DOHH2 (cell line): ENCODE measurements at regions not wholly inside any gene's neighbourhood (a gene's known extent, or its start where the extent isn't known, plus 50 kb on each side); places are given as distances from the start of the nearest gene placed in this dataset.

Experiments used
- H3F3A ChIP-seq: fragments of 200-600 bp; sonication (generic), shearing (Covaris generic); 2 replicates; pipeline ENCODE4 v1.6.0; 2016; ENCODE audit warnings: antibody characterized with exemption, mild to moderate bottlenecking; ENCODE audit not compliant: control insufficient read depth, insufficient read depth
- H3K27ac ChIP-seq: fragments of 200-600 bp; sonication (generic); 2 replicates; pipeline ENCODE4 v1.5.1; 2014; ENCODE audit warnings: low read depth, mild to moderate bottlenecking, low read length, moderate library complexity
- H3K27me3 ChIP-seq: fragments of 200-600 bp; sonication (generic); 2 replicates; pipeline ENCODE4 v1.6.1; 2014; ENCODE audit warnings: mild to moderate bottlenecking, low read length, mixed read lengths; ENCODE audit not compliant: control insufficient read depth
- H3K36me3 ChIP-seq: fragments of 200-600 bp; sonication (generic); 2 replicates; pipeline ENCODE4 v1.6.1; 2014; ENCODE audit warnings: mild to moderate bottlenecking, low read length, moderate library complexity, mixed read lengths; ENCODE audit not compliant: control insufficient read depth
- H3K4me1 ChIP-seq: fragments of 200-600 bp; sonication (generic); 2 replicates; pipeline ENCODE4 v1.6.1; 2014; ENCODE audit warnings: mild to moderate bottlenecking, low read length, mixed read lengths; ENCODE audit not compliant: control insufficient read depth
- H3K4me2 ChIP-seq: fragments of 200-600 bp; sonication (generic); 2 replicates; pipeline ENCODE4 v1.6.0; 2014; ENCODE audit warnings: mild to moderate bottlenecking, low read length, moderate library complexity
- H3K4me3 ChIP-seq: fragments of 200-600 bp; sonication (generic); 2 replicates; pipeline ENCODE4 v1.5.1; 2014; ENCODE audit warnings: mild to moderate bottlenecking, low read length, mixed read lengths
- H3K79me2 ChIP-seq: fragments of 200-600 bp; sonication (generic); 2 replicates; pipeline ENCODE4 v1.6.1; 2014; ENCODE audit warnings: mild to moderate bottlenecking, low read length, mixed read lengths; ENCODE audit not compliant: control insufficient read depth
- H3K9me2 ChIP-seq: fragments of 200-600 bp; sonication (generic); replicated peaks from 2 replicates; pipeline ENCODE4 v1.6.1; 2014; ENCODE audit warnings: mild to moderate bottlenecking, low read length, mixed read lengths; ENCODE audit not compliant: control insufficient read depth
- H3K9me3 ChIP-seq: fragments of 200-600 bp; sonication (generic); 2 replicates; pipeline ENCODE4 v1.6.1; 2014; ENCODE audit warnings: antibody characterized with exemption, low read length, mixed read lengths; ENCODE audit not compliant: control insufficient read depth, insufficient read depth
- H4K20me1 ChIP-seq: fragments of 200-600 bp; sonication (generic); 2 replicates; pipeline ENCODE4 v1.6.0; 2014; ENCODE audit warnings: low read depth, mild to moderate bottlenecking, antibody characterized with exemption, low read length, moderate library complexity; ENCODE audit not compliant: control insufficient read depth, insufficient read depth
- EZH2phosphoT487 ChIP-seq: fragments of 200-600 bp; sonication (generic); IDR thresholded peaks from 2 replicates; pipeline ENCODE4 v1.6.1; 2017; ENCODE audit warnings: borderline replicate concordance, mild to moderate bottlenecking, antibody characterized with exemption, low read length, moderate library complexity, mixed read lengths
- TF ChIP-seq, protein P1 (sequence below): fragments of 200-600 bp; sonication (generic); IDR thresholded peaks from one replicate; pipeline ENCODE4 v1.5.1; 2014; ENCODE audit warnings: antibody characterized with exemption, mild to moderate bottlenecking, low read depth, low read length; ENCODE audit not compliant: poor library complexity, severe bottlenecking

DNA sequence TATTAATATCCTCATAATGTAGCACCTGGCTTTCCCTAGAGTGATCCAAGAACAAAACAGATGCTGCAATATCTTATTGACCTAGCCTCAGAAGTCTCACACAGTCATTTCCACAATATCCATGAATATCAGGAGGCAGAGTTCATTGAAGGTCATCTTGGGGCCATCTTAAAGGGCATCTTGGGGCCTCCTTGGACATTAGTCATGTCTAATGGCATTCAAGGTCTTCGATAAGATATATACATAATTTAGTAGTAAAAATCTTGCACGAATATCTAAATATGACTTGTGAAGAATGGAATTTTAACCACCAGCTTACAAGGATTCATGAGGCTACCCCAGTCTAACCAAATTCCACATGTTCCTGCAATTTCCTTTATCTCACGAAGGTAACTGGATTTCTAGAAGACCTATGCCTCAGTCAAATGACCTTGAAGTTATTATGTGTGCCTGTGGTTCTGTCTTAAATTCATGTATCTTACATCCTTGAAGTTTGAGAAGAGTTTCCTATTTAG lies 163.6 kb upstream of the SPEF2 start:
- Histone ChIP-seq H3F3A (no peaks in the 10 kb centered on the region), H3K36me3 (no peaks in the 10 kb centered on the region), H3K4me2 (no peak overlapping the region), H3K27ac (no peak overlapping the region), H3K27me3 (no peaks in the 10 kb centered on the region), H4K20me1 (no peaks in the 10 kb centered on the region), H3K9me3 (no peaks in the 10 kb centered on the region), H3K4me3 (no peak overlapping the region), H3K4me1 (no peaks in the 10 kb centered on the region), H3K79me2 (no peaks in the 10 kb centered on the region), H3K9me2 (no peaks in the 10 kb centered on the region)
- TF ChIP-seq EZH2phosphoT487, result no peak
- TF ChIP-seq, protein P1, sequence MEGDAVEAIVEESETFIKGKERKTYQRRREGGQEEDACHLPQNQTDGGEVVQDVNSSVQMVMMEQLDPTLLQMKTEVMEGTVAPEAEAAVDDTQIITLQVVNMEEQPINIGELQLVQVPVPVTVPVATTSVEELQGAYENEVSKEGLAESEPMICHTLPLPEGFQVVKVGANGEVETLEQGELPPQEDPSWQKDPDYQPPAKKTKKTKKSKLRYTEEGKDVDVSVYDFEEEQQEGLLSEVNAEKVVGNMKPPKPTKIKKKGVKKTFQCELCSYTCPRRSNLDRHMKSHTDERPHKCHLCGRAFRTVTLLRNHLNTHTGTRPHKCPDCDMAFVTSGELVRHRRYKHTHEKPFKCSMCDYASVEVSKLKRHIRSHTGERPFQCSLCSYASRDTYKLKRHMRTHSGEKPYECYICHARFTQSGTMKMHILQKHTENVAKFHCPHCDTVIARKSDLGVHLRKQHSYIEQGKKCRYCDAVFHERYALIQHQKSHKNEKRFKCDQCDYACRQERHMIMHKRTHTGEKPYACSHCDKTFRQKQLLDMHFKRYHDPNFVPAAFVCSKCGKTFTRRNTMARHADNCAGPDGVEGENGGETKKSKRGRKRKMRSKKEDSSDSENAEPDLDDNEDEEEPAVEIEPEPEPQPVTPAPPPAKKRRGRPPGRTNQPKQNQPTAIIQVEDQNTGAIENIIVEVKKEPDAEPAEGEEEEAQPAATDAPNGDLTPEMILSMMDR, result no peak

DNA sequence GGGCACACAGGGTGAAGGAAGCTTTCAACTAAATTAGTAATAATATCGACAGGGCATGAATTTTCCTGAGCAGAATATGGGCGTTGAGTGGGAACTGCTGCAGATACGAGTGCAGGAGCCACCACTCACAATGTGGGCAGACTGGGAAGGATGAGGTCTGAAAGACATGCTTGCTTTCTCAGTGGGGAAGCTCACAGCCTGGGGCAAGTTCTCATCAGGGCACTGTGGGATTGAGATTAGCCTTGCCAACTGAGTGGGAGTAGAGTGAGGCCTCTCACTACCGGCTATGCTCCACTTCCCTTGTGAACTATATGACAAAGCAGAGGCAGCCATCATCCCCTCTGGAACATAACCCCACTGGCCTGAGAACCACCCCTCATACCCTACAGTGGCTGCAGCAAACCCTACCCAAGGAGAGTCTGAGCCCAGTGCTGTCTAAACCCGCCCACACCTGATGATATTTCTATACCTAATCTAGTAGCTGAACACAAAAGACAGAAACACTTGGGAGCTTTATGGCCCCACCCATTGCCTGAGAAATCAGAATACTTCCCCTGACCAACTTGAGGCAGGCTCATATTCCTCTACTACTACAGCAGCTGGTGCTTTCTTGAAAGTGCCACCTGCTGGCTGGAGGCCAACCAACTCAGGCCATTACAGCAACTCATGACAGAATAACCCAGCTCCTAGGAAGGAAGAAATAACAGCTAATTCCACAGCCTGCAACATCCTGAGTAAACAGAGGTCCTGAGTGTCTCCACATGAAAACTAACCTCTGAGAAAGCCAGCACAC lies 173.7 kb upstream of the SPEF2 start:
- Histone ChIP-seq H3K4me3 (no peak overlapping the region), H3K4me1 (no peaks in the 10 kb centered on the region)
- TF ChIP-seq, protein P1, result no peak
- no peak for TF ChIP-seq EZH2phosphoT487

DNA sequence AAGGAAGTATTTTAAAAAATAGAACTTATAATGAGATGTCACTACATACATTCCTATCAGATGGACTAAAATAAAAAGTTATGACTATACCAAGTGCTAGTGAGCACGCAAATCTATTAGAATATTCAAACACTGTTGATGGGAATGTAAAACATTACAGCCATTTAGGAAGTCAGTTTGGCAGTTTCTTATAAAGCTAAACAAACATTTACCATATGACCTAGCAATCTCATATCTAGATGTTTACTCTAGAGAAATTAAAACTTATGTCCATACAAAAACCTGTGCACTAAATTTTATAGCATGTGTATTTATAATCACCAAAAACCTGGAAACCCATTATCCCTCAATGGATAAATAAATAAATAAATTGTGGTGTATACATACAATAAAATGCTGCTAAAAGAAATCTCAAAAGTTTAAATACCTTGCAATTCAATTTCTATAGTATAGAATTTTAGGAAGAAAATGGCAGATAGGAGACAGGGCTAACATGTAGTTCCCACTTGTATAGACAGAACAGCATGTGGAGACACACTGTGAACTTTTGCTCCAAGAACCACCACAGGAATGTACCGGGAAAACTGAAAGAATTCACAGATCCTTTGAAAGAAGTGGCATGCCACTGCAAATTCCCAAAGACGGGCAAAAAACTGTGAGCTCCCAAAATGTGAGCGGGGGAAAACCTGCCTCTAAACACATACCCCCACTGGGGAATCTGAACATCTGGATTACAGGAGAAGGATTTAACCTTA lies 174.6 kb upstream of the SPEF2 start:
- Histone ChIP-seq H3K27ac (no peak overlapping the region), H3K9me3 (no peaks in the 10 kb centered on the region), H3K4me1 (no peaks in the 10 kb centered on the region), H3K4me2 (no peak overlapping the region), H3K4me3 (no peak overlapping the region), H3K36me3 (no peaks in the 10 kb centered on the region), H3K27me3 (0 out of 2 replicates have a peak, but pooled peaks cover 2% of the 10 kb centered on the region), H4K20me1 (no peaks in the 10 kb centered on the region), H3K79me2 (no peaks in the 10 kb centered on the region), H3F3A (no peaks in the 10 kb centered on the region), H3K9me2 (no peaks in the 10 kb centered on the region)
- TF ChIP-seq EZH2phosphoT487, result no peak

More for the DNA sequence above, 173.7 kb upstream of the SPEF2 start:
- Histone ChIP-seq H3K4me2 (no peak overlapping the region), H3K9me3 (no peaks in the 10 kb centered on the region), H3K27me3 (no peaks in the 10 kb centered on the region), H3K27ac (no peak overlapping the region), H3K36me3 (no peaks in the 10 kb centered on the region), H4K20me1 (no peaks in the 10 kb centered on the region), H3K9me2 (no peaks in the 10 kb centered on the region), H3K79me2 (no peaks in the 10 kb centered on the region), H3F3A (no peaks in the 10 kb centered on the region)
